A549 (cell line): ENCODE measurements at regions not wholly inside any gene's neighbourhood (a gene's known extent, or its start where the extent isn't known, plus 50 kb on each side); places are given as distances from the start of the nearest gene placed in this dataset.

Experiments
- CTCF ChIP-seq: fragments of >200 bp; sonication (Bioruptor Twin); formaldehyde crosslinking; IDR thresholded peaks from 3 replicates; pipeline ENCODE4 v1.5.1; 2016
- POLR2A ChIP-seq: IDR thresholded peaks from 2 replicates; pipeline ENCODE4 v1.6.1; 2012; ENCODE audit warnings: mild to moderate bottlenecking, low read length
- SREBF2 ChIP-seq: fragments of 450-650 bp; IDR thresholded peaks from 2 replicates; pipeline ENCODE4 v1.6.1; 2014; ENCODE audit warnings: mild to moderate bottlenecking, moderate library complexity
- ZC3H11A ChIP-seq: fragments of 450-650 bp; IDR thresholded peaks from 2 replicates; pipeline ENCODE4 v1.6.1; 2014; ENCODE audit warnings: antibody characterized with exemption, mild to moderate bottlenecking
- TF ChIP-seq, protein P1 (sequence below): fragments of 200-600 bp; sonication (generic); IDR thresholded peaks from 2 replicates; pipeline ENCODE4 v1.6.1; 2016; ENCODE audit warnings: antibody characterized with exemption, mild to moderate bottlenecking, moderate library complexity

DNA sequence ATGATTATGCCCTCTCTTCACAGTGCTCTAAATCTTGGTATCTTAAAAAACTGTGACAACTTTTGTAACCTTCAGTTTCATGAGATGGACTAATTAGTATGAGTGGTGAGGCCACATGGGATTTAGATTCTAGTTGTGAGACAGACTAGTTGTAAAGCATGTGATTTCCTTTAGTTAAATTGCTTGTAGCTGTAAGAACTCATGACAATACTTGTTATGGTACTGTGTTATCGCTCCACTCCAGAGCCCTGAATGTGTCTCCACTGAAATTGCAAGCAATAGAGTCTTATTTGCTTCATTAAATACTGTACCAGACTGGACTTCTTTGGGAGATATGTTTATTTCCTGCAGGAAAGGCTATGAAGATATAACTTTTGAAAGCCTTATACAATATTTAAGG lies 1198.3 kb upstream of the CDH6 start:
- TF ChIP-seq, protein P1, sequence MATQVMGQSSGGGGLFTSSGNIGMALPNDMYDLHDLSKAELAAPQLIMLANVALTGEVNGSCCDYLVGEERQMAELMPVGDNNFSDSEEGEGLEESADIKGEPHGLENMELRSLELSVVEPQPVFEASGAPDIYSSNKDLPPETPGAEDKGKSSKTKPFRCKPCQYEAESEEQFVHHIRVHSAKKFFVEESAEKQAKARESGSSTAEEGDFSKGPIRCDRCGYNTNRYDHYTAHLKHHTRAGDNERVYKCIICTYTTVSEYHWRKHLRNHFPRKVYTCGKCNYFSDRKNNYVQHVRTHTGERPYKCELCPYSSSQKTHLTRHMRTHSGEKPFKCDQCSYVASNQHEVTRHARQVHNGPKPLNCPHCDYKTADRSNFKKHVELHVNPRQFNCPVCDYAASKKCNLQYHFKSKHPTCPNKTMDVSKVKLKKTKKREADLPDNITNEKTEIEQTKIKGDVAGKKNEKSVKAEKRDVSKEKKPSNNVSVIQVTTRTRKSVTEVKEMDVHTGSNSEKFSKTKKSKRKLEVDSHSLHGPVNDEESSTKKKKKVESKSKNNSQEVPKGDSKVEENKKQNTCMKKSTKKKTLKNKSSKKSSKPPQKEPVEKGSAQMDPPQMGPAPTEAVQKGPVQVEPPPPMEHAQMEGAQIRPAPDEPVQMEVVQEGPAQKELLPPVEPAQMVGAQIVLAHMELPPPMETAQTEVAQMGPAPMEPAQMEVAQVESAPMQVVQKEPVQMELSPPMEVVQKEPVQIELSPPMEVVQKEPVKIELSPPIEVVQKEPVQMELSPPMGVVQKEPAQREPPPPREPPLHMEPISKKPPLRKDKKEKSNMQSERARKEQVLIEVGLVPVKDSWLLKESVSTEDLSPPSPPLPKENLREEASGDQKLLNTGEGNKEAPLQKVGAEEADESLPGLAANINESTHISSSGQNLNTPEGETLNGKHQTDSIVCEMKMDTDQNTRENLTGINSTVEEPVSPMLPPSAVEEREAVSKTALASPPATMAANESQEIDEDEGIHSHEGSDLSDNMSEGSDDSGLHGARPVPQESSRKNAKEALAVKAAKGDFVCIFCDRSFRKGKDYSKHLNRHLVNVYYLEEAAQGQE, result no peak
- TF ChIP-seq POLR2A (no peak), SREBF2 (no peak), CTCF (no peak), ZC3H11A (no peak)
